AG09309 (cell line): ENCODE measurements at regions not wholly inside any gene's neighbourhood (a gene's known extent, or its start where the extent isn't known, plus 50 kb on each side); places are given as distances from the start of the nearest gene placed in this dataset.

Experiments used
- DNase-seq: peaks from one replicate; pipeline ENCODE4 v3.0.0-alpha.2; 2010; ENCODE audit warnings: low read depth
- H3K4me3 ChIP-seq: 2 replicates; pipeline ENCODE4 v1.5.1; 2011; ENCODE audit warnings: mild to moderate bottlenecking, low read depth, low read length, moderate library complexity; ENCODE audit not compliant: control insufficient read depth
- TF ChIP-seq, protein P1 (sequence below): IDR thresholded peaks from 2 replicates; pipeline ENCODE4 v1.5.1; 2011; ENCODE audit warnings: mild to moderate bottlenecking, low read depth, low read length, inconsistent platforms; ENCODE audit not compliant: insufficient read depth, control insufficient read depth; ENCODE audit errors: missing control alignments

DNA sequence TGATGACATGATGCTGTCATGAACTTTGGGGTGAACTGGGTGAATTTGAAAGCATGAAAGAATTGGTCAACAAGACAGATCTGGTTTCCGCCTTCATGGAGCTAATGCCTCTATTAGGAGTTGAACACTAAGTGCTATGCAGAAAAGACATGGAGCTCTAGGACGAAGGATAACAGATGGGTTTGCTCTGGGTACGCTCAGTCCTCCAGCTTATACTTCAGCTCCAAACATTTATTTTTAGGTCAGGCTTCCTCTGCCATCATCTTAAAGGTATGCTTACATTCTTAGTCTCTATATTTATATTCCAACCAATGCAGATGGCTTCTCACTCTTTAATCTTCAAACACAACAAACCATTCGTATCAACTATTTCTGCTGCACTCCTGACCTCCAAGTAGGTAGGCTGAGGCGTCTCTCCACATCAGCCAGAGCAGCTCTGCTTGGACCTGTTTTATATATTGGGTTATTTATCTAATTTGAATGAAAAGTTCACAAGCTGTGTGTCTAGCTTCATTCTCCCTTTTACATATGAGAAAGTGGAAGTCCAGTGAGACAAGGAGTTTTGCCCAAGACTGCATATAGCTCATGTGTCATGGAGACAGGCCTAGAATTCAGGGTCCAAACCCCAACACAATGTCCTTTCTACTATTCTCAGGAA is 226.3 kb downstream of the SPTSSA start:
- no peak overlapping the region for H3K4me3 ChIP-seq
- DNase-seq: no peak
- TF ChIP-seq, protein P1, sequence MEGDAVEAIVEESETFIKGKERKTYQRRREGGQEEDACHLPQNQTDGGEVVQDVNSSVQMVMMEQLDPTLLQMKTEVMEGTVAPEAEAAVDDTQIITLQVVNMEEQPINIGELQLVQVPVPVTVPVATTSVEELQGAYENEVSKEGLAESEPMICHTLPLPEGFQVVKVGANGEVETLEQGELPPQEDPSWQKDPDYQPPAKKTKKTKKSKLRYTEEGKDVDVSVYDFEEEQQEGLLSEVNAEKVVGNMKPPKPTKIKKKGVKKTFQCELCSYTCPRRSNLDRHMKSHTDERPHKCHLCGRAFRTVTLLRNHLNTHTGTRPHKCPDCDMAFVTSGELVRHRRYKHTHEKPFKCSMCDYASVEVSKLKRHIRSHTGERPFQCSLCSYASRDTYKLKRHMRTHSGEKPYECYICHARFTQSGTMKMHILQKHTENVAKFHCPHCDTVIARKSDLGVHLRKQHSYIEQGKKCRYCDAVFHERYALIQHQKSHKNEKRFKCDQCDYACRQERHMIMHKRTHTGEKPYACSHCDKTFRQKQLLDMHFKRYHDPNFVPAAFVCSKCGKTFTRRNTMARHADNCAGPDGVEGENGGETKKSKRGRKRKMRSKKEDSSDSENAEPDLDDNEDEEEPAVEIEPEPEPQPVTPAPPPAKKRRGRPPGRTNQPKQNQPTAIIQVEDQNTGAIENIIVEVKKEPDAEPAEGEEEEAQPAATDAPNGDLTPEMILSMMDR: no peak

DNA sequence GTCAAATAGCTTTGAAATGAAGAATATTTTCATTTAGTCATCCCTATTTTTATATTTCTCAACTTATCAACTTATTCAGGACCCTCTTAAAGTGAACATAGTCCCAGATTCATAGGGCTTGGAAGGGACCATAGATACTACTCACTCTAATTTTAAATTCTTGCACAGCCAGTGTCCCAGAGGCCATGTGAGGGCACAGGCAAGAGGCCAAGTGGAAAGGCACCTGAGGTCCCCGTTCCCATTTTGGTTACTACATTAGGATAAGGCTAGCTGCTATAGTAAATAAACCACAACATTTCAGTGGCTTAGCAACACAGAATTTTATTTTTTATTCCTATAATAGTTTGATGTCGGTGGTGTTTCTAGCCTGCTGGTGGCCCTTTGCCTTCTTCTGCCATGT is 227.8 kb downstream of the SPTSSA start:
- H3K4me3 ChIP-seq: no peak overlapping the region
- no peak for DNase-seq
- TF ChIP-seq, protein P1: no peak

DNA sequence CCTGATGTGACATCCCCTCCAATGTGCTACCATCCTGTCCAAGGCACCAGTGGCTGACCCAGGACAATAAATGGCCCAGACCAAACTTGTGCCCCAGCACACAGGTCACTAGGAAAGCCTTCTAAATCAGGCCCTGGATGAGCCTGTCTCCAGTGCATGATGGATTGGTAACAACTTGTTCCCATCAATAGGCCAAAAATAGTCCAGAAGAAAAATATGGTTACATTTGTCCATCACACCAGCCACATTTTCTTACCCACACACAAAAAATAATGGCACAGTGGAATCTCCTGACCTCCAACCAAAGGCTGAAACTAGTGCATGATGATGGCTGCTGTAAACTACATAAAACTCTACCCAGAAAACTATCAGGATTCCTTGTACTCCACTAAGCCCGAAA is 228.4 kb downstream of the SPTSSA start:
- TF ChIP-seq, protein P1: no peak
- DNase-seq: no peak

DNA sequence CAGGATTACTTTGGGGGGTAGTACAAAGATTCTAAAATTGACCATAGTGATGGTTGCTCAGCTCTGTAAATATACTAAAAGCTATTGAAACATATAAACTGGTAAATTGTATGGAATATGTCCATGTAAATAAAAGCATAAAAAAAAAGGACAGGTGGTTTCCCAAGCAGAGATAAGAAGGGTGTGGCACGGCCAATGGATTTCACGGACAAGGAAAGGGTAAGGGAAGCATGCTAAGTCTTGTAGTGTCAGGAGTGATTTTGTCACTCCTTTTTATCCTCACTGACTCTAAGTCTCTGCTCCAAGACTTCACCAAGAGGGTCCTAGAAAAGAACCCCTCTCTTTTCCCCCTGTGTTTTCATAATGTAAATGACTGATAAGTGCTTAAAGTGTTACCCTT is 229.2 kb downstream of the SPTSSA start:
- TF ChIP-seq, protein P1: no peak
- no peak overlapping the region for H3K4me3 ChIP-seq
- DNase-seq: no peak

More for the DNA sequence above, 228.4 kb downstream of the SPTSSA start:
- H3K4me3 ChIP-seq: no peak overlapping the region

DNA sequence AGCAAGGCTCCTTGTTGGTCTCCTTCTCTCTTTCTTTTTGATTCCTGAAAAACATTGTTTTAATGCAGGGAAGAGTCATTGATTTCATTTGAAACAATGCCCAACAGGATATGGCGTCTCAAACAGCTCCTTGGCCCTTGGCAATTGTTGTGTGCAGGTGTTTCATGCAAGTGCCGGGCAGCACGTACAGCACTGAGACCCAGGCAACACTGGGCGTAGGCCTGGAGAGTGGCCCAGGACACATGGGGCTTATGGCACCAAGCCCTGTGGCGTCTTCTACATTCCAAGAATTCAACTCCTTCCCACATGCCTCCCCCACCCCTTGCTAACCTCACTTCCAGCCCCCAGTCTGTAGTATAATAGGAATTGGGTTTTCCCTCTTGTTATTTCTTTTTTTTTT is 230.4 kb downstream of the SPTSSA start:
- H3K4me3 ChIP-seq: no peak overlapping the region
- no peak for DNase-seq
- TF ChIP-seq, protein P1: no peak

DNA sequence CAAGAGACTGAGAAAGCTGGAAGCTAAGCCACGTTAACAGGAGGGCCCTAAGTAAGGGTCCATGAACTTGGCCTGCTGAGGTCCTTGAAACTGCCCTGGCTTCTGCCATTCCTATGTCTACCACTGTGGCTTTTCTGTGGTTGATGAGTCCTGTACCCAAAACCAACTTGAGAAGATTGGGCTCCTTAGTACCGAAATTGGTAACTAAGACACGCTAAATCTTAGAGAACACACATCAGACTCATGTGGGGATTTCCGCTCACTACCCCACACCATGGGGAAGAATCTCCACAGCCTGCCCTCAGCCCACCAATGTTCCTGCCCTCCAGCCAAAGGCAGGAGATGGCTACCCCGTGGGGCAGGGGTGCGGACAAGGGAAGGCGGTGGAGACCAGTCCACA is 232.9 kb downstream of the SPTSSA start:
- TF ChIP-seq, protein P1: no peak
- H3K4me3 ChIP-seq: no peak overlapping the region
- DNase-seq: no peak

DNA sequence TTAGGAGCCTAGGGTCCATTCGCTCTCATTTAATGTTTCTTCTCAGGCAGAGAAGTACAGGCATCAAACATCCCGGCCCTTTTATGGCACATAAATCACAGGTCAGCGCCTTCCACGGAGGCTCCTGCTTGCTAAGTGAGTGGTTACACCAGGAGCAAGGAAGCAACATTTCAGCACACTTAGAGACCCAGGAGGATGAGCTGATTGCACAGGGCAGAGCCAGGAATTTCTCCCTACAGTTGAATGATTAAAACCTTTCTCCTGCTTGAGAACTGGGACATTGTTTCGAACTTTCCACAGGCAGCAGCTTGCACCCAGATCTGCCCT is 233.4 kb downstream of the SPTSSA start:
- H3K4me3 ChIP-seq: no peak overlapping the region
- no peak for DNase-seq
- TF ChIP-seq, protein P1: no peak
